ENCODE measurements at regions not wholly inside any gene's neighbourhood (a gene's known extent, or its start where the extent isn't known, plus 50 kb on each side); places are given as distances from the start of the nearest gene placed in this dataset.
A peak's percentile ranks its signal among the peaks of the same experiment; 100 is the strongest.

DNA sequence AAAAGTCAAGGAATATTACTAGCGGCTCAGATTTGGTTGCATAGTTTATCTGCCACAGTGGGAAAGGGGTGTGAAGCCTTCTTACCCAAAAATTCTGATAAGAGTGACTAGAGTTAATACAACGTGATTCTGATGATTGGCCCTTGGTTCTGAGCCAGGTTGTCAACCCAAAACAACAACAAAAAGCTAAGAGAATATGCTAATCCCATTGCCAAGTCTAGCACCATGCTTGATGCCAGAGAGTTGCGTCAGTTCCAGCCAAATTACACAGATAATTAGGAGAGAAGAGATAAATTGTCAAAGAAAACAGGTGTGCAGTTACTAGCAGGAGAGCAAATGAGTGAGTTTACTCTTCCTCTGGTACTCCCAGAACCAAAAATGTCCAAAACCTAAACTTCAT is 287.4 kb upstream of the AGA start:
- Mint-ChIP-seq H3K27ac (ENCODE audit: unreplicated experiment) (no peak overlapping the region), H3K9me3 (ENCODE audit: unreplicated experiment) (no peaks in the 10 kb centered on the region), H3K36me3 (ENCODE audit: low read depth, unreplicated experiment) (no peaks in the 10 kb centered on the region), H3K4me3 (ENCODE audit: unreplicated experiment) (no peak overlapping the region), H3K4me1 (ENCODE audit: low read depth, unreplicated experiment) (peaks cover 6% of the 10 kb centered on the region), H3K27me3 (ENCODE audit: low read depth, unreplicated experiment) (no peaks in the 10 kb centered on the region)
- Histone ChIP-seq H3K79me2 (ENCODE audit: insufficient read depth, low read length) (no peaks in the 10 kb centered on the region), H4K20me1 (ENCODE audit: insufficient read depth, low read length) (no peaks in the 10 kb centered on the region), H3K4me3 (ENCODE audit: insufficient read depth, low read depth, low read length) (no peak overlapping the region), H3K36me3 (ENCODE audit: insufficient read depth, low read length) (no peaks in the 10 kb centered on the region), H3K4me1 (ENCODE audit: insufficient read depth, low read length) (no peaks in the 10 kb centered on the region), H3K9me3 (ENCODE audit: insufficient read depth, low read depth, low read length) (no peaks in the 10 kb centered on the region), H3K27me3 (ENCODE audit: insufficient read depth, low read length) (no peaks in the 10 kb centered on the region), H3K4me2 (ENCODE audit: low read length) (no peak overlapping the region), H3K27ac (ENCODE audit: low read depth, low read length) (no peak overlapping the region), H3K9ac (ENCODE audit: low read length) (no peak overlapping the region), H2AFZ (ENCODE audit: low read depth, low read length) (no peak overlapping the region)
- no peak for FAIRE-seq
- TF ChIP-seq, protein P1, sequence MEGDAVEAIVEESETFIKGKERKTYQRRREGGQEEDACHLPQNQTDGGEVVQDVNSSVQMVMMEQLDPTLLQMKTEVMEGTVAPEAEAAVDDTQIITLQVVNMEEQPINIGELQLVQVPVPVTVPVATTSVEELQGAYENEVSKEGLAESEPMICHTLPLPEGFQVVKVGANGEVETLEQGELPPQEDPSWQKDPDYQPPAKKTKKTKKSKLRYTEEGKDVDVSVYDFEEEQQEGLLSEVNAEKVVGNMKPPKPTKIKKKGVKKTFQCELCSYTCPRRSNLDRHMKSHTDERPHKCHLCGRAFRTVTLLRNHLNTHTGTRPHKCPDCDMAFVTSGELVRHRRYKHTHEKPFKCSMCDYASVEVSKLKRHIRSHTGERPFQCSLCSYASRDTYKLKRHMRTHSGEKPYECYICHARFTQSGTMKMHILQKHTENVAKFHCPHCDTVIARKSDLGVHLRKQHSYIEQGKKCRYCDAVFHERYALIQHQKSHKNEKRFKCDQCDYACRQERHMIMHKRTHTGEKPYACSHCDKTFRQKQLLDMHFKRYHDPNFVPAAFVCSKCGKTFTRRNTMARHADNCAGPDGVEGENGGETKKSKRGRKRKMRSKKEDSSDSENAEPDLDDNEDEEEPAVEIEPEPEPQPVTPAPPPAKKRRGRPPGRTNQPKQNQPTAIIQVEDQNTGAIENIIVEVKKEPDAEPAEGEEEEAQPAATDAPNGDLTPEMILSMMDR (IDR thresholded peaks at IDR 0.05; ENCODE audit: insufficient read depth, low read depth, low read length) = no peak
- no peak for TF ChIP-seq EZH2 (IDR thresholded peaks at IDR 0.05; ENCODE audit: insufficient read depth, low read length)
- no peak for DNase-seq (ENCODE audit: low read depth)

DNA sequence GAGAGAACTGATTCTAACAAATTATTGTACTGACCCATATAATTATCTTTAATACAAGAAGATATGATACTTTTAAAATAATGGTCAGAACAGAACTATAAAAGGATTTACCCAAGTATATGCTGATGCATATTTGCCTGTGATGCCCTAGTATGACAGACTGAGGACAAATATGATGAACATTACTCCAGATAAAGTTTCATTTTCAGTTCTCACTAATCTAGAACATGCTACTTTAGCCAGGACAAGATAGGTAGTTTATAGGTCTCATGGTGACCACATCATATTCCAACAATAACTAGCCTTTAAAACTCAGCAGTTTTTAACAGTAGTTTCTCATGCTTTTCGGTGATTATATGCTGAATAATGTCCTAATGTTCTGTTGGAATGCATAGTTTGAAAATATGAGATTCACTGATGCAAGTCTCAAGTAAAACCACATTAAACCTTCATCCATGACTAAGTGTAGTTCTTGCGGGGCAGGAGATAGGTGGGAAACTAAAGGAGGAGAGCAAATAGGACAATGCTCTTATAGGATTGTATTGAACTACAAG is 295.2 kb upstream of the AGA start:
- DNase-seq (ENCODE audit: low read depth) (peak; percentile 12), FAIRE-seq (no peak)
- Histone ChIP-seq H4K20me1 (ENCODE audit: insufficient read depth, low read length) (no peaks in the 10 kb centered on the region), H3K36me3 (ENCODE audit: insufficient read depth, low read length) (no peaks in the 10 kb centered on the region), H3K4me1 (ENCODE audit: insufficient read depth, low read length) (no peaks in the 10 kb centered on the region), H3K9me3 (ENCODE audit: insufficient read depth, low read depth, low read length) (no peaks in the 10 kb centered on the region), H3K27ac (ENCODE audit: low read depth, low read length) (no peak overlapping the region), H3K9ac (ENCODE audit: low read length) (no peak overlapping the region), H3K4me3 (ENCODE audit: insufficient read depth, low read depth, low read length) (no peak overlapping the region), H3K79me2 (ENCODE audit: insufficient read depth, low read length) (no peaks in the 10 kb centered on the region), H3K27me3 (ENCODE audit: insufficient read depth, low read length) (no peaks in the 10 kb centered on the region), H2AFZ (ENCODE audit: low read depth, low read length) (no peak overlapping the region), H3K4me2 (ENCODE audit: low read length) (no peak overlapping the region)
- Mint-ChIP-seq H3K9me3 (ENCODE audit: unreplicated experiment) (no peaks in the 10 kb centered on the region), H3K4me1 (ENCODE audit: low read depth, unreplicated experiment) (peaks cover 4% of the 10 kb centered on the region), H3K27me3 (ENCODE audit: low read depth, unreplicated experiment) (no peaks in the 10 kb centered on the region), H3K4me3 (ENCODE audit: unreplicated experiment) (no peak overlapping the region), H3K36me3 (ENCODE audit: low read depth, unreplicated experiment) (no peaks in the 10 kb centered on the region), H3K27ac (ENCODE audit: unreplicated experiment) (no peak overlapping the region)
- TF ChIP-seq EZH2 (IDR thresholded peaks at IDR 0.05; ENCODE audit: insufficient read depth, low read length) = no peak
- TF ChIP-seq, protein P1 (IDR thresholded peaks at IDR 0.05; ENCODE audit: insufficient read depth, low read depth, low read length) = no peak

DNA sequence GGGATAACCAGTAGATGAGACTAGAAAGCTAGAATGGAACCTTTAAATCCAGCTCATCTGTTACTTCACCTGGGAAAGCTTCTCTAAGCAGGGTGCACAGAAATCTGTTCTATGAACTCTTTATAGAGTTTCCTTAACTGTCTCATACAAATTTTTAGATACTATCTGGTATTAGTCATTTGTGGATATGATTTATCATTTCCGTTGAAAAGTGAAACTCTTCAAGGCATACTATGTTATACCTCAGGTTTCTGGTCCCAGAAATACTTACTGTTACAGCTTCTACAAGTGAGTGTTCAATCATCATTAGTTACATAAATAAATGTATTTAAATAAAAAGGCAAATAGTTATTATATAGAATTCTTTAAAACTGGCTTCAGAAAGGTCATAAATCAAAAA is 298.3 kb upstream of the AGA start:
- TF ChIP-seq, protein P1 (IDR thresholded peaks at IDR 0.05; ENCODE audit: insufficient read depth, low read depth, low read length) = no peak
- no peak for TF ChIP-seq EZH2 (IDR thresholded peaks at IDR 0.05; ENCODE audit: insufficient read depth, low read length)
- no peaks in the 10 kb centered on the region for H3K9me3 Mint-ChIP-seq (ENCODE audit: unreplicated experiment)
- no peak overlapping the region for H3K9ac ChIP-seq (ENCODE audit: low read length)
- FAIRE-seq (no peak), DNase-seq (ENCODE audit: low read depth) (no peak)
- no peaks in the 10 kb centered on the region for H3K36me3 ChIP-seq (ENCODE audit: insufficient read depth, low read length)
- no peaks in the 10 kb centered on the region for H3K79me2 ChIP-seq (ENCODE audit: insufficient read depth, low read length)
- no peaks in the 10 kb centered on the region for H3K27me3 ChIP-seq (ENCODE audit: insufficient read depth, low read length)
- no peak overlapping the region for H3K4me3 ChIP-seq (ENCODE audit: insufficient read depth, low read depth, low read length)
- H3K4me1 Mint-ChIP-seq (ENCODE audit: low read depth, unreplicated experiment) = peaks cover 4% of the 10 kb centered on the region
- no peaks in the 10 kb centered on the region for H3K9me3 ChIP-seq (ENCODE audit: insufficient read depth, low read depth, low read length)
- H3K27ac Mint-ChIP-seq (ENCODE audit: unreplicated experiment) = no peak overlapping the region
- no peaks in the 10 kb centered on the region for H3K27me3 Mint-ChIP-seq (ENCODE audit: low read depth, unreplicated experiment)
- H3K4me1 ChIP-seq (ENCODE audit: insufficient read depth, low read length) = no peaks in the 10 kb centered on the region
- H2AFZ ChIP-seq (ENCODE audit: low read depth, low read length) = no peak overlapping the region
- no peaks in the 10 kb centered on the region for H3K36me3 Mint-ChIP-seq (ENCODE audit: low read depth, unreplicated experiment)
- no peaks in the 10 kb centered on the region for H4K20me1 ChIP-seq (ENCODE audit: insufficient read depth, low read length)
- no peak overlapping the region for H3K4me3 Mint-ChIP-seq (ENCODE audit: unreplicated experiment)
- H3K4me2 ChIP-seq (ENCODE audit: low read length) = no peak overlapping the region
- H3K27ac ChIP-seq (ENCODE audit: low read depth, low read length) = no peak overlapping the region
